ENCODE measurements at regions not wholly inside any gene's neighbourhood (a gene's known extent, or its start where the extent isn't known, plus 50 kb on each side); places are given as distances from the start of the nearest gene placed in this dataset.

DNA sequence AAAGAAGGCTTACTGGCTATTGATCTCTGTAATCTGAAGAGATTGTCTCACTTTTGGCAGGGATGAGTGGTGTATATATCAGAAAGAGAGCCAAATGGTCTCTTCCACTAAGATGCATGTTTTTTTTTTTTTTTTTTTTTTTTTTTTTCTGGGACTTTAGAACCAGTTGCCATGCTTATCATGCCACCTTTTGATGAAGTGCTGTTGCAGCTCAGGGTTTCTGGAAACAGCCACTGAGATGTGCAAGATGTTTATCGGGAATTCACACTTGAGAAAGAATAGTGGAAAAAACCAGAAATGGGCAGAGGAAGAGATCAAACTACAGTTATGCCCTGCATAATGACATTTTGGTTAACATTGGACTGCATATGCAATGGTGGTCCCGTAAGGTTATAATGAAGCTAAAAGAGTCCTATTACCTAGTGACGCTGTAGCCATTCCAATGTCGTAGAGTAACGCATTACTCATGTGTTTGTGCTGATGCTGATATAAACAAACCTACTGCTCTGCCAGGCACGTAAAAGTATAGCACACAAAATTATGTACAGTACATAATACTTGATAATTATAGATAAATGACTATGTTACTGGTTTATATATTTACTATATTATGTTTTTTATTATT is 121.0 kb downstream of the KLF5 start:
- no peaks in the 10 kb centered on the region for H3K9me3 ChIP-seq (ENCODE audit: control insufficient read depth in 1 of 2, insufficient read depth in 1 of 2, low read length in 2 of 2)
- no peaks in the 10 kb centered on the region for H3K36me3 Mint-ChIP-seq (ENCODE audit: low read depth)
- H3K36me3 ChIP-seq (ENCODE audit: insufficient read depth, low read length): no peaks in the 10 kb centered on the region
- ATAC-seq (ENCODE audit: poor library complexity) (no peak), DNase-seq (no peak)
- no peak overlapping the region for H3K27ac ChIP-seq (ENCODE audit: low read depth in 1 of 2, low read length in 2 of 2)
- H3K4me3 Mint-ChIP-seq: no peak overlapping the region
- H3K27ac Mint-ChIP-seq: no peak overlapping the region
- H3K9me3 Mint-ChIP-seq: no peaks in the 10 kb centered on the region
- ChIA-PET CTCF (interaction anchor here (0.6 kb wide), 1 partner anchor 32 kb away, joined by 4 read pairs; no protein-coding TSS in a partner anchor), POLR2A (no interaction called here)
- no peaks in the 10 kb centered on the region for H3K27me3 Mint-ChIP-seq
- no peaks in the 10 kb centered on the region for H3K4me1 Mint-ChIP-seq (ENCODE audit: low read depth)
- no peaks in the 10 kb centered on the region for H3K27me3 ChIP-seq (ENCODE audit: control insufficient read depth in 1 of 2, insufficient read depth in 2 of 2, low read length in 2 of 2)
- TF ChIP-seq, protein P1, sequence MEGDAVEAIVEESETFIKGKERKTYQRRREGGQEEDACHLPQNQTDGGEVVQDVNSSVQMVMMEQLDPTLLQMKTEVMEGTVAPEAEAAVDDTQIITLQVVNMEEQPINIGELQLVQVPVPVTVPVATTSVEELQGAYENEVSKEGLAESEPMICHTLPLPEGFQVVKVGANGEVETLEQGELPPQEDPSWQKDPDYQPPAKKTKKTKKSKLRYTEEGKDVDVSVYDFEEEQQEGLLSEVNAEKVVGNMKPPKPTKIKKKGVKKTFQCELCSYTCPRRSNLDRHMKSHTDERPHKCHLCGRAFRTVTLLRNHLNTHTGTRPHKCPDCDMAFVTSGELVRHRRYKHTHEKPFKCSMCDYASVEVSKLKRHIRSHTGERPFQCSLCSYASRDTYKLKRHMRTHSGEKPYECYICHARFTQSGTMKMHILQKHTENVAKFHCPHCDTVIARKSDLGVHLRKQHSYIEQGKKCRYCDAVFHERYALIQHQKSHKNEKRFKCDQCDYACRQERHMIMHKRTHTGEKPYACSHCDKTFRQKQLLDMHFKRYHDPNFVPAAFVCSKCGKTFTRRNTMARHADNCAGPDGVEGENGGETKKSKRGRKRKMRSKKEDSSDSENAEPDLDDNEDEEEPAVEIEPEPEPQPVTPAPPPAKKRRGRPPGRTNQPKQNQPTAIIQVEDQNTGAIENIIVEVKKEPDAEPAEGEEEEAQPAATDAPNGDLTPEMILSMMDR (IDR thresholded peaks at IDR 0.05): no peak
- H3K4me3 ChIP-seq (ENCODE audit: low read length): no peak overlapping the region
- intact Hi-C loops (cut with DNase I, micrococcal nuclease): no loop called here
- H3K4me1 ChIP-seq (ENCODE audit: insufficient read depth, low read length): no peaks in the 10 kb centered on the region

DNA sequence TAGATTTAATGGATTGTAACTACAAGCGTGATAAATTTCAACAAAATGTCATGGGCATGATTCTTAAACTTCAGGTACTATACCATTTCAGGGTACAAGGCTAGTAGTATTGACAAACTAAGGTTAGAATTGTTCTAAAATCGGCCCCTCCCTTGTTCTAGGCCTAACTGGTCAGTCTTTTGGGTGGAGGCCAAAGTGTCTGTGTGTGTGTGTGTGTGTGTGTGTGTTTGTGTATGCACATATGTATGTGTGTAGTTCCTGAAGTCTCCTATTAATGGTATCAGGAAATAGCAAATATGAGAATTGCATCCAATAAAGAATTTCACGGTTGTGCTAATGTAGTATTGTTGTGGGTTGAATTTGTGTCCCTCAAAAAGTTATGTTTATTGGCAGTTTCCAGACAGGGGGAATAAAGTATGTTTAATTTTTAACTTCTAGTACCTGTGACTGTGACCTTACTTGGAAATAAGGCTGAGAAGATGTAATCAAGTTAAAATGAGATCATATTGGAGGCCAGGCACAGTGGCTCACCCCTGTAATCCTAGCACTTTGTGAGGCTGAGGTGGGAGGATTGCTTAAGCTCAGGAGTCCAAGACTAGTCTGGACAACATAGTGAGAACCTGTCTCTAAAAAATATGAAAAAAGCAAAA is 119.2 kb downstream of the KLF5 start:
- DNase-seq (no peak), ATAC-seq (ENCODE audit: poor library complexity) (no peak)
- ChIA-PET CTCF (no interaction called here), POLR2A (no interaction called here)
- Mint-ChIP-seq H3K4me1 (ENCODE audit: low read depth) (no peaks in the 10 kb centered on the region), H3K9me3 (no peaks in the 10 kb centered on the region), H3K27ac (no peak overlapping the region), H3K27me3 (no peaks in the 10 kb centered on the region), H3K4me3 (no peak overlapping the region), H3K36me3 (ENCODE audit: low read depth) (no peaks in the 10 kb centered on the region)
- Histone ChIP-seq H3K4me1 (ENCODE audit: insufficient read depth, low read length) (no peaks in the 10 kb centered on the region), H3K9me3 (ENCODE audit: control insufficient read depth in 1 of 2, insufficient read depth in 1 of 2, low read length in 2 of 2) (no peaks in the 10 kb centered on the region), H3K36me3 (ENCODE audit: insufficient read depth, low read length) (no peaks in the 10 kb centered on the region), H3K4me3 (ENCODE audit: low read length) (no peak overlapping the region), H3K27me3 (ENCODE audit: control insufficient read depth in 1 of 2, insufficient read depth in 2 of 2, low read length in 2 of 2) (no peaks in the 10 kb centered on the region), H3K27ac (ENCODE audit: low read depth in 1 of 2, low read length in 2 of 2) (no peak overlapping the region)
- TF ChIP-seq, protein P1 (IDR thresholded peaks at IDR 0.05): no peak
- intact Hi-C loops (cut with DNase I, micrococcal nuclease): no loop called here

DNA sequence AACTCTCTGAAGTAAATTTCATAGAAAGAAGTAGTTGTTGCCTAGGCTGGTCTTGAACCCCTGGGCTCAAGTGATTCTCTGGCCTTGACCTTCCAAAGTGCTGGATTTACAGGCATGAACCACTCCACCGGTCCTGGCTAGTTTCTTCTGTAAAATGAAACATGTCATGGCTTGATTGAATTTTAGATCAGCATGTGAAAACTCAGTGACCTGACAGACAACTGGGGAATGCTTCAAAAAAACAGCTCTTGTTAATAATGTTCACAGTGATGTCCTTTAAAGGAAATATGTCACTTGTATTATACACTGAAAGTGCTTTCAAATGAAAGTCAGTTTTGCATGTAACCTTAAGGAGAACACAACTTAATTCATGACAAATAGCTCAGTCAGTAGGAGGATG is 118.2 kb downstream of the KLF5 start:
- Mint-ChIP-seq H3K9me3 (no peaks in the 10 kb centered on the region), H3K4me3 (no peak overlapping the region), H3K4me1 (ENCODE audit: low read depth) (no peaks in the 10 kb centered on the region), H3K27me3 (no peaks in the 10 kb centered on the region), H3K27ac (no peak overlapping the region), H3K36me3 (ENCODE audit: low read depth) (no peaks in the 10 kb centered on the region)
- no peaks in the 10 kb centered on the region for H3K9me3 ChIP-seq (ENCODE audit: control insufficient read depth in 1 of 2, insufficient read depth in 1 of 2, low read length in 2 of 2)
- CTCF ChIA-PET: no interaction called here
- no peak overlapping the region for H3K4me3 ChIP-seq (ENCODE audit: low read length)
- H3K4me1 ChIP-seq (ENCODE audit: insufficient read depth, low read length): no peaks in the 10 kb centered on the region
- H3K27ac ChIP-seq (ENCODE audit: low read depth in 1 of 2, low read length in 2 of 2): no peak overlapping the region
- ATAC-seq (ENCODE audit: poor library complexity) (no peak), DNase-seq (no peak)
- no peaks in the 10 kb centered on the region for H3K36me3 ChIP-seq (ENCODE audit: insufficient read depth, low read length)
- intact Hi-C loops (cut with DNase I, micrococcal nuclease): no loop called here
- POLR2A ChIA-PET: no interaction called here
- no peaks in the 10 kb centered on the region for H3K27me3 ChIP-seq (ENCODE audit: control insufficient read depth in 1 of 2, insufficient read depth in 2 of 2, low read length in 2 of 2)
- TF ChIP-seq, protein P1 (IDR thresholded peaks at IDR 0.05): no peak
